AG09309 (cell line): ENCODE measurements at regions not wholly inside any gene's neighbourhood (a gene's known extent, or its start where the extent isn't known, plus 50 kb on each side); places are given as distances from the start of the nearest gene placed in this dataset.

Experiments used
- DNase-seq: peaks from one replicate; pipeline ENCODE4 v3.0.0-alpha.2; 2010; ENCODE audit warnings: low read depth
- H3K4me3 ChIP-seq: 2 replicates; pipeline ENCODE4 v1.5.1; 2011; ENCODE audit warnings: mild to moderate bottlenecking, low read depth, low read length, moderate library complexity; ENCODE audit not compliant: control insufficient read depth
- CTCF ChIP-seq: IDR thresholded peaks from 2 replicates; pipeline ENCODE4 v1.5.1; 2011; ENCODE audit warnings: mild to moderate bottlenecking, low read depth, low read length, inconsistent platforms; ENCODE audit not compliant: insufficient read depth, control insufficient read depth; ENCODE audit errors: missing control alignments

GRCh38 chr10:79014796-79015195, 54.0 kb upstream of the ZMIZ1 start:
- H3K4me3 ChIP-seq: no peak overlapping the region
- no peak for TF ChIP-seq CTCF
- DNase-seq: no peak

GRCh38 chr10:79017882-79018520, 50.8 kb upstream of the ZMIZ1 start:
- no peak for DNase-seq
- TF ChIP-seq CTCF: no peak
- H3K4me3 ChIP-seq: no peak overlapping the region

- no peak for TF ChIP-seq CTCF
- DNase-seq: no peak
- H3K4me3 ChIP-seq: no peak overlapping the region
Measured at GRCh38 chr10:79018521-79019011, 50.2 kb upstream of the ZMIZ1 start.
